ENCODE measurements at regions not wholly inside any gene's neighbourhood (a gene's known extent, or its start where the extent isn't known, plus 50 kb on each side); places are given as distances from the start of the nearest gene placed in this dataset.
"Not testable (repeated sequence)": the region's sequence is repeated elsewhere in the genome, so short reads cannot be mapped to it uniquely, and the experiment has no call there.

- no peak for DNase-seq
Observed at GRCh38 chr12:123061441-123062205, 81.1 kb downstream of the ARL6IP4 start.

DNA sequence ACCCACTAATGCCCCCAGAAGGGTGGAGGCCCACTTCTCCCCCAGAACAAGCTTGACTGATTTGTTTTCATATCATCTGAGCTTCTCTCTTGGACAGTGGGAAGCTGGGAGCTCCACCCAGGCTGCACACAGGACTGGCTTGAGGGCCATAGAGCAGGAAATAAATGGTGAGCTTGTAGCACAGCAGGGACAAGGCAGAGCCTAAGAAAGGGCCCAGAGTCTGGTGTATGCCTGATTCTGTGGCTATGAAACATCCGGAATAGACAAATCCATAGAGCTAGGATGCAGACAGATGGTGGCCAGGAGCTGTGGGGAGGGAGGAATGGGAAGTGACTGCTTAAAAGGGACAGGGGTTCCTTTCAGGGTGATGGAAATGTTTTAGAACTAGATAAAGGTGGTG lies 79.0 kb downstream of the ARL6IP4 start:
- DNase-seq = no peak

GRCh38 chr12:123058980-123059379 lies 78.5 kb downstream of the ARL6IP4 start:
- DNase-seq = no peak

GRCh38 chr12:123058481-123058880 lies 78.0 kb downstream of the ARL6IP4 start:
- no peak for DNase-seq

- DNase-seq = no peak
Observed at GRCh38 chr12:123057513-123058265, 77.2 kb downstream of the ARL6IP4 start.

DNA sequence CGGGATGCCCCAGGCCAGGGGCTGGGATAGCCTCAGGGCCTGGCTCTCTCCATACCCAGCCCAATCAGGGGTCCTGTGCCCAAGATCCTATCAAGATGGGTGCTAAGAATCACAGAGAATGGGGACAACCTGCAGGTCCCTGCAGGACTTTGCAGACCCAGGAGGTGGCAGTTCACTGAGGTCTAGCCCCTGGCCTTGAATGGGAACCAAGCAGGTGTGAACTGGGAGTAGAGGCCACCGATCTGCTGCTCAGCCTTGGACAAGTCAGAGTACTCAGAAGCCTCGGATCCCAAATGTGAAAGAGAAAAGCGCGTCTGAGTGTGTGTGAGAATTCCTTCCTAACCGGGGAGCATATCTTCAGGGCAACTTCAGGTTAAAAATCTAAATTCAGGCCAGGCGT lies 76.2 kb downstream of the ARL6IP4 start:
- DNase-seq = no peak

DNA sequence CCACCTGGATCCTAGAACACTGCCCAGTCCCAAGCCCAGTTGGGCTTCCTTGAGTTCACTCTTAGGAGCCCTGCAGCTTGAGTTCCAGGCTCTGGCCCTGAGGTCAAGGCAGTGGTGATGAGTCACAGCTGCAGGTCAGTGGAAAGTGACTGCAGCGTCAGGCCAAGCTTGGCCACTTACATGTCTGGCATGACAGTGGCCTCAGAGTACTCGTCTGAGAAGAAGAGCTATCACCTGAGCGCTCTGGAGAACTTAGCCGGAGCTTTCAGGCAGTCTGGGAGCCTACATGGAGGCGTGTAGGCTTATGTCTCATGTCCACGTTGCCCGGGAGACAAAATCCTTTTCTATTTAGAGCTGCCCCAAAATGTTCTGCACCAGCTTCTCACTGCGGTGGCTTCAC lies 75.6 kb downstream of the ARL6IP4 start:
- no peak for DNase-seq

GRCh38 chr12:123055281-123055766 lies 74.8 kb downstream of the ARL6IP4 start:
- peak; percentile 65 for DNase-seq

DNA sequence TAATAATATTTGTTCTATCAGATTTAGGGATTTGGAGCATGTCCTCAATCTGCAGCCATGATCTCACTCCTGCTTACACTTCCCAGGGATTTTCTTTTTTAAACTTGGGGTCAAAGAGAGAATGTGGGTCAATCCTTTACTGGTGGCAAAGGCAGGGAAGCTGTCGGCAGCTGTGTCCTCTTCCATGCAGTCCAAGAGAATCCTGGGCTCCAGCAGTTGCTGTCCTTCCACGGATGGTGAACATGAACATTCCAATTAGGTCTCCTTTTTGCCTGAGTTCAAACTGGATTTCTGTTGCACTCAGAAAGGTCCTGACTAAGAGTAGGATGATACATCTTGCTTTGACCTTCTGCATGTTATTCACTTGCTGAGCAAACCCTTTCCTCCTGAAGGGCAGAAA lies 73.9 kb downstream of the ARL6IP4 start:
- no peak for DNase-seq

GRCh38 chr12:123051556-123051955 lies 71.1 kb downstream of the ARL6IP4 start:
- no peak for DNase-seq

- no peak for DNase-seq
Observed at GRCh38 chr12:123050913-123051312, 70.4 kb downstream of the ARL6IP4 start.

DNA sequence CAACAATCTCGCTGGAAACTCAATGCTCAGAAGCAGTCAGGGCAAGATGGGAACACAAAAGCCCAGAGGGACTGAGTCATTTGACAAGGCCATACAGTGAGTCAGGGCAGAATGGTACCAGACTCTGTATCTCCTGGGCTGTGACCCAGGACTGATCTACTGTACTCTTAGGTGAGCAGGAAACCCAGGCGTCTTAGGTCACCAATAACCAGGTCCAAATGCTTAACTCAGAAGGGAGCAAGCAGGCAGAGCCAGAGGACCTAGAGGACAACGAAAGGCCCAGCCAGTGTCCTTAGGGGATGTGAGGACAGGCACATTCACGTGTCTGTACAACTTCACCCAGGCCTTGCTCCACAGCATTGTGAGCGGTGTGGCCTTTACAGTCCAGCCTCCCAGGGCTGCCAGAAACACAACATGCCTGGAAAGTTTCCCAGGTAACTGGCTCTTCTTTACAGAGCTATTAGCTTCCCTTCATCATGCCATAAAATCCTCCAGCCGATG lies 69.9 kb downstream of the ARL6IP4 start:
- DNase-seq = no peak

DNA sequence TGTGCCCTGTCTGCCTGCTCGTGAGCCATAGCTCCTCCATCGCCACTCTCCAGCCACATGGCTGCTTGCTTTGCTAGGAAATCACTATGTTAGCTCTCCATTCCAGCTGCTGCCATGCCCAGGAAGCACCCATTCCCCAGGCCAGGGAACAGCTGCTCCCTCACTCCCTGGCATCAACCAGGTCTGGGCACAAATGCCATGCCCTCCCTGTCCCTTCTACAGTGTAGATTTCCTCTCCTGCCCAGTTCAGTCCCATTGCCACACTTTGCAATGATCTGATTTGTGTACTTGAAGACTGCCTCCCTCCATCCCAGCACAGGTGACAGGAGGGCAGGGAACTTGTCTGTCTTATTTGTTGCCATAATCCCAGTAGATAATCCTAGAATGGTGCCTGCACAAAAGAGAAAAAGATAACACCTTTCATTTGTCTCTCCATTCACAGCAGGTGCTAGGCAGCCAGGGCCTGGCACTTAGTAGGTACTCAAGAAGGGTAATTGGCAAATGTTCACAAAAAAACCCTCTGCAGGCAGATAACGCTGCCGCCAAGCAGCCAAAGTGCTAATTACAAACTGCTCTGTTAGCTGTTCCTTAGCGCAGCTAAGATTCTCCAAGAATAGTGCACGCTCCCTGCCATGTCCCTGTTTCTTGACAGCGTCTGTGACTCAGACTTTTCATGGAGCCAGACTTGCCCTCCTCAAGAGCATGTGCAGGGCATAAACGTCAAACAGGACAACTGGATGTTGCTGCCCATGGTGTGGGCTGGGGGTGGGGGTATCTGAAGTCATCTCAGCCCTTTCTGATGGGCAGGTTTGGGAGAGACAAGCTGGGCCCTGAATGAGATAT lies 69.1 kb downstream of the ARL6IP4 start:
- DNase-seq = peak; percentile 40

- not testable (repeated sequence) for DNase-seq
Observed at GRCh38 chr12:123047892-123048291, 67.4 kb downstream of the ARL6IP4 start.

DNA sequence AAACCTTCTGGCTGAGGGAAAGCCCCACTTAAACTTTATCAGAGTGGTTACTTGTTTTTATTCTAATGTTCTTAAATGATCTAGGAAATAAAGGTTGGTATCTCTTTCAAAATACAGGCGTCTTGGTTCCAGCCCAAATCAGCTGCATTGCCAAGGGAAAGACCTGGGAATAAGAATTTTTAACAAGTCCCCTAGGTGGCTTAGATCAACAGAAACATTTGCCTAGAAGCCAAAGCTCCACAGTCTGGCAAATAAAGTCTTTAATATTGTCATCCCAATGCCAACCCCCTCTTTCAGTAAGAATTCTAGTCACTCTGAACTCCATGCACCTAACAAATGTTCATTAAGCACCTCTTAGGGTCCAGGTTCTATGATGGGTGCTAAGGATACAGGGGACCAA lies 66.8 kb downstream of the ARL6IP4 start:
- no peak for DNase-seq

DNA sequence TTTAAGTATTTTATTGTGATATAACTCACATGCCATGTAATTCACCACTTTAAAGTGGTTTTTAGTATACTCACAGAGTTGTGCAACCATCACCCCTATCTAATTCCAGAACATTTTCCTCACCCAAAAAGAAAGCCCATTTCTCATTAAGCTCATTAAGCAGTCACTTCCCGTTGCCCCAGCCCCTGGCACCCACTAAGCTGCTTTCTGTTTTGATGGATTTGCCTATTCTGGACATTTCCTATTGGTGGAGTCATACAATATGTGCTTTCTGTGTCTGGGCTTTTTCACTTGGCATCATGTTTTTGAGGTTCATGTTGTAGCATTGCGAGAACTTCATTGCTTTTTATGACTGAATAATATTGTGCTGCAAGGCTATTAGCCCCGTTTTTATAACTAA lies 66.0 kb downstream of the ARL6IP4 start:
- no peak for DNase-seq

DNA sequence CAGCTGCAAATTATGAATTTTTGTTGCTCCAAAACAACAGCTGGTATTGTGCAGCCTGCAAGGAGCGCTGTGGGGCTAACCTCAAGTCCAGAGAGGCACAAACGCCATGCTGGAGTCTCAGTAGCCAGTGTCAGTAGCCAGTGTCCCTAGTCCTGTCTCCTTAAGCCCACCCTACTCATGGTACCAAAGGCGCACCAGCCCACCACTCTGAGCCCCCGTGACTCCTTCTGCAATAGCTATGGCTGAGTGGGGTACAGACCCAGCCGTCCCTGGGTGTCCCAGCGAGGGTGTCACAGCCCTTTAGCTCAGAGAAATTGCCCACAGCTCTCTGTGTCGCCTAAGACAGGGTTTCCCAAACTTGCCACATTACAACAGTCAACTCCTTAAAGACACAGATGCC lies 65.2 kb downstream of the ARL6IP4 start:
- no peak for DNase-seq

DNA sequence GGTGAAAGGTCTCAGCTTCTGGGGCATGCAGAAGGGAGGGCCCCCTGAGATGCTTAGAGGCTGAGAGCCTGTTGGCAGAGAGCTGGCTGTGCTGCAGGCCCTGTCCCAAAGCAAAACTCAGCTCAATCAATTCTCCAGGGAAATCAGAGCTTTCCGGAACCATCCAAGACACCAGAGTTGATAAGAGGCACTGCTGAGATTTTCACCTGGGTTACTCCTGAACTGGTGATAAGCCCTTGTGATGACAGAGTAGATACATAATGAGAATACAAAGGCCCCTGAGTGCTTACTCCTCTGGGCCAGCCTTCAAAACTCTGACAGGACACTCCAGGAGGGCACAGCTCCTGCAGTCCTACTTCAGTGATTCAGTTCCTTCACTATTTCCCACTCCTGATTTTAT lies 63.9 kb downstream of the ARL6IP4 start:
- DNase-seq = no peak

DNA sequence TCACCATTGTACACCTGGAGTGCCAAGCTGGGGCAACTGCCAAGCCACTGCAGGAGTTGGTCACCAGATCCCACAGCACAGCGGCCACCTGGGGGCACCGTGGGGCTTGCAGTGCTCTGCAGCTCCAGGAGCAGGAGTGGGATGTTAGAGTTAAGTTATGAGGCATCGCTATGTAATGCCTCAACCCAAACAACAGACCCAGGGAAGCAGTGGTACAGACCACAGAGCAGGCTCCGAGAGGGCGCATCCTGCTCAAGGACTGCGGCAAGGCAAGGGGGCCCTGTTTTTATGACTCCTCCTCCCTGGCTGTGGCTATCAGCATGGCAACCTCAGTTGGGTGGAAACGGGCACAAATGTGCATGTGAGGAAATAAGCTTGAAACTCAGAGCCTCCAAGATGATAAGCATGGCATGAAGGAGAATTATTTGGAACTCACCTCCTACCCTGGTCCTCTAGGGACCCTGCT lies 63.1 kb downstream of the ARL6IP4 start:
- DNase-seq = peak; percentile 61

DNA sequence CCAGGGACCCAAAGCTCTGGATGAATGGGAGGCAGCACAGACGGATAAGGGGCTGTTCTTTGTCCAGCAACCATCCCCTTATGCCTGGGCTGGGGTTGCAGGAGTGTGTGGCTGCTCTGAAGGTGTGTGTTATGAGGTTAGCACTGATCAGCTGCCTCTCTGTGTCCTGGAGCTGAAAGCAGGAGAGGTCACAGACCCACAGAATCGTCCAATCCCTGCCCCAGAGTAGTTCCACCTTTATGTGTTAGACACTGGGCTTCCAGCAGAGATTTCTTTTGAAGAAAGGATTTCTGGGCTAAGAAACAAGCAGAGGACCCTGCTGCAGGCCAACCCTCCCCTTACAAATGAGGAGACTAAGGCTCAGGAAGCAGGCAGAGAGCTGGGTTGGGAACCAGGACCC lies 62.4 kb downstream of the ARL6IP4 start:
- no peak for DNase-seq

DNA sequence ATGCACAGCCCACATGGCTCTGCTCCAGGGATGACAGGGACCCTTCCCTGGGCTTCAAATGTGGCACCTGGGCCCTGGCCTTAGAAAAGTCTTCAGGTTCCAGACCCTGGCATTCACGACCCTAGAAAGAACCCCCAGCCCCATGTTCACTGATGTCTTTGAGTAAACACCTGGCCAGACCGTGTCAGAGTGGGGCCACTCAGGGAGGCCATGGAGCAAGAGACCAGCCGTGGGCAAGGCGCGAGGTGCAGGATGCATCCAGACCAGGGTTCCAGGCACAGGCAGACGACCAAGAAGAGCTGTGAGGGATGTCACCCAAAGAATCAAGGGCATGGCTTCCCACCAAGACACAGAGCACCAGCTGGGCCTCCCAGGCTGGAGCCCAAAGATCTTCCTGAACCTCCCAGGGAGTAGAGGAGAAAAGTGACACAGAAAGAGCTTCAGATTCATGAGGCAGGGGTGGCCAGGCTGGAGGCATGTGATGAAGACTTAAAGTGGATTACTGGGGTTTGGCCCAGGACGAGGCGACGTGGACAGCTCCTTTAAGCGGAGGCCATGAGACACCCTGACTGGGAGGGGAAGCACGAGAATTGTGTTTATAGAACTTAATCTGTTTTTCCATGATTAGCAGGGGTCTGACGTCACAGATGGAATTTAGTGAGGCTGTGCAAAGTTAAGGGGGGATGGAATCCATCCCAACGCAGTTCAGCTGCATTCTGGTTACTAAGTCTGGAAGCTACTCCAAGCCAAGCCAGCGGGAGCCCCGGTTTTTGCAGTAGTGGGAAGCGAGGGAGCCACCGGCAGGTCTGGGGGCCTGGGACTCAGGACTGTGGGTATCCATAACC lies 61.6 kb downstream of the ARL6IP4 start:
- no peak for DNase-seq
